Skin of body (tissue), 1 donor: ENCODE measurements at regions not wholly inside any gene's neighbourhood (a gene's known extent, or its start where the extent isn't known, plus 50 kb on each side); places are given as distances from the start of the nearest gene placed in this dataset.

Source experiments
- DNase-seq: peaks from one replicate; lab custom pipeline; 2025; lab: John Stamatoyannopoulos, UW

DNA sequence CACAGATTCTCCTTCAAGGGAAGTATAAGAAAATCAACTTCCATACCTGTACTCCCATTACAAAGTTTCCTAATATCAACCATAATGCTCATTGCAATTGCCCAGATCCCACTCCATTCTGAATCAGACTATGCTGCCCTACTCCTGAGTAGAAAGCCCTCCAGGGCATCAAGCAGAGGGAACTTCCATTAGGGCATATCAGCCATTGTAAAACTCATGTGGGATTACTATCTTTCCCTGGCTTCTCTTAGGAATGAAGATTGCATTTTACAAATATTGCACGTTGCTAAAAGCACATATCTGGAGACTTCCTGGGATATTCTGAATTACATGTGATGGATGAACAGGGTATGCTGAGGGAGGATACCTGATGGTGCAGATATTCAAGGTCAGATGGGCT, 263.2 kb downstream of the FOXA2 start:
- no peak for DNase-seq

DNA sequence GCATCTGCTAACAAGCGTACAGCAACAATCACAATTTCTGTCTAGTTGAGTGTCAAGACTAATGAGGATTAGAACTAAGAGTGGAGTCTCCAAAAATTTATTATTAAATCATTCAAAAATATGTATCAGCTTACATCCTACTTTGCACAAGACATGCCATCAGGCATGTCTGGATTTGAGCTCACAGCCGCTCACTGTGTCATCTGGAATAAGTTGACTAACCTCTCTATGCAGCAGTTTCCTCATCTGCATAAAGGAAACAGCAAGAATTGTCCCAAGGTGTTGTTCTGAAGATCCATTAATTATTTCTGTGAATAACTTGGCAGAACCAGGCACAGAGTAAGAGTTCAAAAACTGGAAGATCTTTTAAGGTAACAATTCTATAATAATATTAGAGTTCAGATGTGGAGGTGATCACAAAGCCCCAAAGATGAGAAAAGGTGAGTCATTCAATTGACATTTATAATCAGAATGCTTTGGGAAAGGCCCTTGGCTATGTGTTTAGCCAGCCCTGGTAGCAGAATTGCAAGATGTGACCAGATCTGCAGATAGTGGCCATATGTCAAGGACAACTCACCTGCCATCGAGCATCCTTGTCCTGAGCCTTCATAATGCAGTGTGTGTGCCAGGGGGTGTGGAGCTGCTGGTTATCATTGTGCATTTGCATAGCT, 264.0 kb downstream of the FOXA2 start:
- DNase-seq, result no peak

DNA sequence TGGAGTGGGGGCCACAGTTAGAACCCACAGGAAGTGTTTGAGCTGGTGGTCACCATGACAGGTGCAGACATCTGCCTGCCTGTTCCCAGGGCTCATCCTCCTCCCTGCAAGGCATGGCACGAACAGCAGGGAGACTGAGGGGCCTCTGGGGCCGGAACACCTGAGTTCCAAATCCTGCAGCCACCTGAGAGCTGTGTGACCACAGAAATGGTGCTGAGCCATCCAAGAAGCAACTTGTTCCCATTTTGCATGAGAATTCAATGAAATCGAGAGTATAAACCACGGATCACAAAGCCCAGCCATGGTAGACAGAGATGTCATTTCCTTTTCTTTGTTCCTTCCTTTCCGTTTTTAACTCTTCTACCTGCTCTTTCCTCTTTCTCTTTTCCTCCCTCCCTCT, 268.6 kb downstream of the FOXA2 start:
- DNase-seq, result no peak

- no peak for DNase-seq
These were observed 269.3 kb downstream of the FOXA2 start for GRCh38 chr20:22315073-22315472.

GRCh38 chr20:22312744-22313346, 271.5 kb downstream of the FOXA2 start:
- peak; percentile 4 for DNase-seq

GRCh38 chr20:22308934-22309333, 275.4 kb downstream of the FOXA2 start:
- DNase-seq, result no peak

DNA sequence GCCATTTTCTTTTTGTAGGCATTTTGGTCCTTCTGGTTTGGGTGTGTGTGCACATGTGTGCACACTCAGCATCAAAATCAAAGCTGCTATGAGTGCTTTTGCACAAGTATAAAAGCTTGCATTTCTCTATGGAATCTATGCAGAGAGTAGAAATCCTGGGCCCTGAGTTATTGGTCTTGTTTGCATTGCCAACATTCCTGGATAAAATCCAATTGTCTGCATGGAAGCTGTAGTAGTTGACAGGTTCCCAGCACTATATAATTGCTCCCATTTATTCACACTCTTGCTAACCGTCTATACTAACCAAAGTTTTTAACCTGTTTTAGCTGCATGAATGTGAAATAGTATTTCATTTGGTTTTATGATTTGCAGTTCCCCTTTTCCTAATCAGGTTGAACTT, 277.0 kb downstream of the FOXA2 start:
- no peak for DNase-seq

DNA sequence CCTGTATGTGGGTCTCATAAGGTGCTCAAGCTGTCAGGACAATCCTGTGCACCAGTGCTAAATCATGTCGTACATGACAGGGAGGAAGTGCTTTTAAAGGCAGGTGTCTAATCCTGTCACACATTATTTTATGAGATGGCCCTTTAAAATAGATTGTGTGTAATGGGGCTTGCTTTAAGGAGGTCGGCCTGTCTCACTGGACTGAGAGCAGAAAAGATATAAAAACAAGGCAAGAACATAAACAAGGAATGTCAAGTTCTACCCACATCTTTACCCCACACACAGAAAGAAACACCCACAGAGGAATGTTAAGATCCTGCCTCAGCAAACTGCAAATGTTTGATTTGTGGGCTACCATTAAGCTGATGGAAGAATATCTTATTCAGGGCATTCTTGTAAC, 279.0 kb downstream of the FOXA2 start:
- DNase-seq, result no peak

DNA sequence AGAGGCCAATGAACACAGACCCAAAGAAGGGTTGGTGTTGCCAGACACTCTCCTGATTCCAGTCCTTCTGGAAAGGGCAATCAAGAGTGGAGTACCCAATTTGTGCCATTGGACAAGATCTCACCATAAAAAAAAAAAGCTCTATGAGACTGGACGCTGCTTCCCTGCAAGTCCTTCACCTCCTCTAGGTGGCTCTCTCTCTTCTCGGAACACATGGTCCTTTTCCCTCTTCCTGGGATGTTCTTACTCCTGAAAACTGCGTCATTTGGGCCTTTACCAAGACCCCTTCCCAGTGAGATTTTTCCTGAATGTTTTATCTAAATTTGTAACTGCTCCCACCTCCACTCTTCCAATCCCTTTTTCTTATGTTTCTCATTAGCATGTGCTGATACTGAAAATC, 280.8 kb downstream of the FOXA2 start:
- DNase-seq, result no peak

- no peak for DNase-seq
These were observed 282.3 kb downstream of the FOXA2 start for GRCh38 chr20:22302039-22302438.

GRCh38 chr20:22293886-22294285, 290.5 kb downstream of the FOXA2 start:
- no peak for DNase-seq

GRCh38 chr20:22289442-22289841, 294.9 kb downstream of the FOXA2 start:
- DNase-seq, result no peak

DNA sequence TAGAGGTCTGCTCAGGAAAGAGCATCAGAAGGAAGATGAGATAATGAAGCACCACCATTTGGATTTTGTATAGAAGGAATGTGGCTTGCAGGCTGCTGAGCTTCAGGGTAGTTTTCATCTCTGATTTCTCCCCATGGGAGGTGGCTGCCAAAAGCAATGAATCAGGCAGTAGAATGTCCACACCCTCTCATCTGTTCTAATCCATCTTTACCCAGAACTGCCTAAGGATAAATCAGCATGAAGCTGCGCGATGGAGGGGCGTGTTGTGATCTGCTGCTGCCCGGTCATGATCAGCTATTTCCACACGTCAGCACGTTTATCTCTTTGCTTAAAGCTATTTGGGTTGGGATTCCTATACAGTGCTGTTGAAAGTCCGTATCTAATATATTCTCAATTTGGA, 295.4 kb downstream of the FOXA2 start:
- DNase-seq, result peak; percentile 47

GRCh38 chr20:22288156-22288555, 296.2 kb downstream of the FOXA2 start:
- DNase-seq, result no peak

DNA sequence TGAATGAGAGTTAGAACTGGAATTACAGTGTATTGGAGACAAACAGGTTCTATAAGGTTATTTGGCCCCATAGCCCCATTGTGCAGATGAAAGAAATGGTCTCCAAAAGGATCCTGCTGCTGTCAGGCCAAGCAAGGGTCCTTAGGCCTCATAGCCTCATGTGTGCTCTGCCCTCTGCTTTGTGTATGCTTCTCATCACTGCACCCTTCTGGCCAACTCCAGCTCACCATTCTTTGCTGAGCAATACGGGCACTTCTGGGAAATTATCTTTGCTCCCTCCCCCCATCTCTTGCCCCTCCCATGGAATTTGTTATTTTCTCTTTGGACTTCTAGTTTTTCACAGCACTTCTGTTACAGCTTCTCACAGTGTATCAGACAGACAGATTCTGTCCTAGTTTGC, 298.8 kb downstream of the FOXA2 start:
- DNase-seq, result no peak

GRCh38 chr20:22282696-22283095, 301.7 kb downstream of the FOXA2 start:
- no peak for DNase-seq

DNA sequence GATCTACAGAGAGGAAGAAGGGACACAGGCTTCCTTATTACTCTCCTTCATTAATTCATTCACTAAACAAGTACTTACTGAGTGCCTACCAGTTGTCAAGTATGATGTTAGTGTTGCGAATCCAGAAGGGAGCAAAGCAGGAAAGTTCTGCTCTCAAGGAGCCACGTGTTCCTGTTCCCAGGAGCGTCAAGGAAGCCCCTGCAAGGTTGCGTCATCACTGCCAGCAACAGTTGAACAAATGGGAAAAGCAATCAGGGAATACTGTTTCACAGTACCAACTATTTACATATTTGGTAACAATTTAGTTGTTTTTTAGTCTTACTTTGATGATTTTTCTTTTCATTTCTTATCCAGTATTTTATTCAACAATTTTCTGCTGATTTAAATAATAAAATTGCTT, 310.0 kb downstream of the FOXA2 start:
- DNase-seq, result no peak

DNA sequence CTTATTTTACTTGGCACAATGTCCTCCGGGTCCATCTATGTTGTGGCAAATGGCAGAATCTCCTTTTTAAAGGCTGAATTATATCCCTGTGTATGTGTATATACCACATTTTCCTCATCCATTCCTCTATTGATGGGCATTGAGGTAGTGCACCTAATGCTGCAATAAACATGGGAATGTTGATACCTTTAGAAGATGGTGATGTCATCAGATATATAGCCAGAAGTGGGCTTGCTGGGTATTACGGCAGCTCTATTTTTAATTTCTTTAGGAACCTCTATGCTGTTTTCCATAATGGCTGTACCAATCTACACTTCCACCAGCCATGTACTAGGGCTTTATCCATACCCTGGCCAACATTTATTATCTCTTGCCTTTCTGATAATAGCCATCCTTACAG, 315.7 kb downstream of the FOXA2 start:
- no peak for DNase-seq

DNA sequence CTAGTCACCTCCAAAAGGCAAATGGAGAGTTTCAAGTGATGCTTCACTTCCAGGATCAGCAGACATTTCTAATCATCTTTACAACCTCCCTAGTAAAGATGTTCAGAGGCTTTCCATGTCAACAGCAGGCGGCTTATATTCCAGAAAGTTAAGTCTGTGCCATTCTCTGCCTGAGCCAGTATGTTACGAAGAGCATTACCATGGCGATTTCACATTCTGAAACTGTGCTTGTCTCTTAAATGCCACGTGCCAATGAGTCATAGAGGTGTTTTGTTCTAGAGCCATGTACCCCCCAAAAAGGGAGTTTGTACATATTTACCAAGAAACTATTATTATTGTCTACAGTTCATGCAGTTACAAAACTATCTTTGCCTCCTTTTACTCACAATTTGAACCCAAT, 319.5 kb downstream of the FOXA2 start:
- no peak for DNase-seq

GRCh38 chr20:22260506-22260905, 323.9 kb downstream of the FOXA2 start:
- DNase-seq, result no peak

- no peak for DNase-seq
These were observed 326.5 kb downstream of the FOXA2 start for GRCh38 chr20:22257912-22258311.

GRCh38 chr20:22248051-22248667, 336.2 kb downstream of the FOXA2 start:
- DNase-seq, result peak; percentile 32

GRCh38 chr20:22245139-22245538, 339.2 kb downstream of the FOXA2 start:
- no peak for DNase-seq
